HepG2 (cell line): ENCODE measurements at regions not wholly inside any gene's neighbourhood (a gene's known extent, or its start where the extent isn't known, plus 50 kb on each side); places are given as distances from the start of the nearest gene placed in this dataset.

Experiments
- EZH2 ChIP-seq: conservative IDR thresholded peaks from 2 replicates; pipeline ENCODE4 v1.6.1; 2012; ENCODE audit warnings: mild to moderate bottlenecking, low read depth, low read length, moderate library complexity
- JUN ChIP-seq: sonication (generic); formaldehyde crosslinking; IDR thresholded peaks from 2 replicates; pipeline ENCODE4 v1.4.0; 2020; ENCODE audit warnings: mild to moderate bottlenecking, missing genetic modification reagents
- POLR2AphosphoS2 ChIP-seq: IDR thresholded peaks from 2 replicates; pipeline ENCODE4 v1.6.1; 2011; ENCODE audit warnings: low read depth, low read length, improper control_type of control experiment
- SRF ChIP-seq: IDR thresholded peaks from 2 replicates; pipeline ENCODE4 v1.6.1; 2011; ENCODE audit warnings: mild to moderate bottlenecking, low read depth, low read length, moderate library complexity
- TCF12 ChIP-seq, 2 experiments: fragments of 450-650 bp in 1 of 2; sonication (generic) in 1 of 2; formaldehyde crosslinking in 1 of 2; IDR thresholded peaks; 2 replicates each; pipeline versions ENCODE4 v1.6.1 to v1.8.0; 2017 to 2022; ENCODE audit warnings: antibody characterized with exemption in 1 of 2, mild to moderate bottlenecking in 1 of 2, missing genetic modification reagents in 1 of 2, moderate library complexity in 1 of 2
- ZNF674 ChIP-seq: sonication (generic); formaldehyde crosslinking; IDR thresholded peaks from 2 replicates; pipeline ENCODE4 v1.5.0; 2020; ENCODE audit warnings: low read depth, mild to moderate bottlenecking, missing genetic modification reagents
- TF ChIP-seq, protein P1 (sequence below): sonication (generic); formaldehyde crosslinking; IDR thresholded peaks from 2 replicates; pipeline ENCODE4 v1.8.0; 2022; ENCODE audit warnings: missing genetic modification reagents, mild to moderate bottlenecking, borderline replicate concordance
- TF ChIP-seq, protein P2 (sequence below): sonication (generic); formaldehyde crosslinking; IDR thresholded peaks from 2 replicates; pipeline ENCODE4 v1.4.0; 2020; ENCODE audit warnings: missing genetic modification reagents
- TF ChIP-seq, protein P3 (sequence below): sonication (generic); formaldehyde crosslinking; IDR thresholded peaks from 2 replicates; pipeline ENCODE4 v1.5.0; 2020; ENCODE audit warnings: mild to moderate bottlenecking, missing genetic modification reagents, moderate library complexity
- TF ChIP-seq, protein P4 (sequence below): sonication (generic); formaldehyde crosslinking; IDR thresholded peaks from 2 replicates; pipeline ENCODE4 v1.8.0; 2022; ENCODE audit warnings: mild to moderate bottlenecking, missing genetic modification reagents

DNA sequence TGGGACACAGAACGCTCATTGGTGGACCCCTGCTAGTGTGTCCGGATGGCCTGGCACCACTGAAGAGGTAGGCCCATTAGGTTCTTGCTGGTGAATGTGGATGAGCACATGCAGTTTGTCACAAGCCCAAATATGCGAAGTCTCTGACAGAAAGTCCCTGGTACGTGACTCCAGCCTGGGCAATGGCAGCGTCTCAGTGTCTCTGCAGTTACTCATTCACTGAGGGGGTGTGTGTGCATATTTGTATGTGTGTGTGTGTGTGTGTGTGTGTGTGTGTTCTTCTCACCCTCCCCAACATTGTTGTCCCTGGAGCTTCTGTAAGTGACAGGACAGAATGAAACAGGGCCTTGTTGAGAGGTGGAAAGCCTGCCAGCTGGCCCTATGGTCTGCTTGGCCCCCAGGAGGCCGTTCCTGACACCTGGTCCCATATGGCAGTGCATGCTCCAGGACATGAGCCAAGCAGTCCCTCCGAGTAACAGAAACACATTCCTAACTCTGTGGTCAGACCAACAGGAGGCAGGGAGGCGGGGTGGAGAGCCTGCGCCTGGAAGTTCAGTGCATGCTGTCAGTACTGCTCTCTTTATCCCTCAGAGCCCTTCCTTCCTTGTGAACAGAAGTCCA, 169.9 kb downstream of the SLC28A3 start:
- no peak for TF ChIP-seq TCF12 (IDR thresholded peaks at IDR 0.05)
- no peak for TF ChIP-seq TCF12 (CRISPR knock-in tag; IDR thresholded peaks at IDR 0.05)
- TF ChIP-seq, protein P1, sequence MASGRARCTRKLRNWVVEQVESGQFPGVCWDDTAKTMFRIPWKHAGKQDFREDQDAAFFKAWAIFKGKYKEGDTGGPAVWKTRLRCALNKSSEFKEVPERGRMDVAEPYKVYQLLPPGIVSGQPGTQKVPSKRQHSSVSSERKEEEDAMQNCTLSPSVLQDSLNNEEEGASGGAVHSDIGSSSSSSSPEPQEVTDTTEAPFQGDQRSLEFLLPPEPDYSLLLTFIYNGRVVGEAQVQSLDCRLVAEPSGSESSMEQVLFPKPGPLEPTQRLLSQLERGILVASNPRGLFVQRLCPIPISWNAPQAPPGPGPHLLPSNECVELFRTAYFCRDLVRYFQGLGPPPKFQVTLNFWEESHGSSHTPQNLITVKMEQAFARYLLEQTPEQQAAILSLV: no peak
- TF ChIP-seq POLR2AphosphoS2: no peak
- TF ChIP-seq, protein P2, sequence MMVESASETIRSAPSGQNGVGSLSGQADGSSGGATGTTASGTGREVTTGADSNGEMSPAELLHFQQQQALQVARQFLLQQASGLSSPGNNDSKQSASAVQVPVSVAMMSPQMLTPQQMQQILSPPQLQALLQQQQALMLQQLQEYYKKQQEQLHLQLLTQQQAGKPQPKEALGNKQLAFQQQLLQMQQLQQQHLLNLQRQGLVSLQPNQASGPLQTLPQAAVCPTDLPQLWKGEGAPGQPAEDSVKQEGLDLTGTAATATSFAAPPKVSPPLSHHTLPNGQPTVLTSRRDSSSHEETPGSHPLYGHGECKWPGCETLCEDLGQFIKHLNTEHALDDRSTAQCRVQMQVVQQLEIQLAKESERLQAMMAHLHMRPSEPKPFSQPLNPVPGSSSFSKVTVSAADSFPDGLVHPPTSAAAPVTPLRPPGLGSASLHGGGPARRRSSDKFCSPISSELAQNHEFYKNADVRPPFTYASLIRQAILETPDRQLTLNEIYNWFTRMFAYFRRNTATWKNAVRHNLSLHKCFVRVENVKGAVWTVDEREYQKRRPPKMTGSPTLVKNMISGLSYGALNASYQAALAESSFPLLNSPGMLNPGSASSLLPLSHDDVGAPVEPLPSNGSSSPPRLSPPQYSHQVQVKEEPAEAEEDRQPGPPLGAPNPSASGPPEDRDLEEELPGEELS (CRISPR knock-in tag): no peak
- no peak for TF ChIP-seq JUN
- TF ChIP-seq, protein P3, sequence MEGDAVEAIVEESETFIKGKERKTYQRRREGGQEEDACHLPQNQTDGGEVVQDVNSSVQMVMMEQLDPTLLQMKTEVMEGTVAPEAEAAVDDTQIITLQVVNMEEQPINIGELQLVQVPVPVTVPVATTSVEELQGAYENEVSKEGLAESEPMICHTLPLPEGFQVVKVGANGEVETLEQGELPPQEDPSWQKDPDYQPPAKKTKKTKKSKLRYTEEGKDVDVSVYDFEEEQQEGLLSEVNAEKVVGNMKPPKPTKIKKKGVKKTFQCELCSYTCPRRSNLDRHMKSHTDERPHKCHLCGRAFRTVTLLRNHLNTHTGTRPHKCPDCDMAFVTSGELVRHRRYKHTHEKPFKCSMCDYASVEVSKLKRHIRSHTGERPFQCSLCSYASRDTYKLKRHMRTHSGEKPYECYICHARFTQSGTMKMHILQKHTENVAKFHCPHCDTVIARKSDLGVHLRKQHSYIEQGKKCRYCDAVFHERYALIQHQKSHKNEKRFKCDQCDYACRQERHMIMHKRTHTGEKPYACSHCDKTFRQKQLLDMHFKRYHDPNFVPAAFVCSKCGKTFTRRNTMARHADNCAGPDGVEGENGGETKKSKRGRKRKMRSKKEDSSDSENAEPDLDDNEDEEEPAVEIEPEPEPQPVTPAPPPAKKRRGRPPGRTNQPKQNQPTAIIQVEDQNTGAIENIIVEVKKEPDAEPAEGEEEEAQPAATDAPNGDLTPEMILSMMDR (CRISPR knock-in tag): no peak; the same call in 1 of the 2 replicates
- no peak for TF ChIP-seq ZNF674 (CRISPR knock-in tag)
- TF ChIP-seq EZH2: no peak
- TF ChIP-seq, protein P4, sequence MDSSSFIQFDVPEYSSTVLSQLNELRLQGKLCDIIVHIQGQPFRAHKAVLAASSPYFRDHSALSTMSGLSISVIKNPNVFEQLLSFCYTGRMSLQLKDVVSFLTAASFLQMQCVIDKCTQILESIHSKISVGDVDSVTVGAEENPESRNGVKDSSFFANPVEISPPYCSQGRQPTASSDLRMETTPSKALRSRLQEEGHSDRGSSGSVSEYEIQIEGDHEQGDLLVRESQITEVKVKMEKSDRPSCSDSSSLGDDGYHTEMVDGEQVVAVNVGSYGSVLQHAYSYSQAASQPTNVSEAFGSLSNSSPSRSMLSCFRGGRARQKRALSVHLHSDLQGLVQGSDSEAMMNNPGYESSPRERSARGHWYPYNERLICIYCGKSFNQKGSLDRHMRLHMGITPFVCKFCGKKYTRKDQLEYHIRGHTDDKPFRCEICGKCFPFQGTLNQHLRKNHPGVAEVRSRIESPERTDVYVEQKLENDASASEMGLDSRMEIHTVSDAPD: no peak
- no peak for TF ChIP-seq SRF
